Fibroblast of gingiva (primary cell): ENCODE measurements at regions not wholly inside any gene's neighbourhood (a gene's known extent, or its start where the extent isn't known, plus 50 kb on each side); places are given as distances from the start of the nearest gene placed in this dataset.
A peak's percentile ranks its signal among the peaks of the same experiment; 100 is the strongest.
"Not testable (repeated sequence)": the region's sequence is repeated elsewhere in the genome, so short reads cannot be mapped to it uniquely, and the experiment has no call there.

Experiments used
- DNase-seq: peaks from one replicate; pipeline ENCODE4 v3.0.0-alpha.2; 2011; ENCODE audit warnings: low read depth

- DNase-seq, result no peak
Measured at GRCh38 chr2:64879745-64880144, 109.5 kb upstream of the SLC1A4 start.

- DNase-seq, result no peak
Measured at GRCh38 chr2:64880193-64880951, 108.8 kb upstream of the SLC1A4 start.

GRCh38 chr2:64881037-64881492 lies 108.1 kb upstream of the SLC1A4 start:
- no peak for DNase-seq

GRCh38 chr2:64887565-64887964 lies 101.6 kb upstream of the SLC1A4 start:
- no peak for DNase-seq

- DNase-seq, result peak; percentile 26
Measured at GRCh38 chr2:64888591-64889309, 100.4 kb upstream of the SLC1A4 start.

GRCh38 chr2:64889803-64890202 lies 99.4 kb upstream of the SLC1A4 start:
- DNase-seq, result no peak

GRCh38 chr2:64896572-64896971 lies 92.6 kb upstream of the SLC1A4 start:
- not testable (repeated sequence) for DNase-seq

GRCh38 chr2:64899081-64899865 lies 89.9 kb upstream of the SLC1A4 start:
- no peak for DNase-seq

GRCh38 chr2:64899876-64900275 lies 89.3 kb upstream of the SLC1A4 start:
- DNase-seq, result not testable (repeated sequence)

- no peak for DNase-seq
Measured at GRCh38 chr2:64904413-64905329, 84.5 kb upstream of the SLC1A4 start.

- no peak for DNase-seq
Measured at GRCh38 chr2:64905338-64906024, 83.7 kb upstream of the SLC1A4 start.

GRCh38 chr2:64906853-64907536 lies 82.2 kb upstream of the SLC1A4 start:
- no peak for DNase-seq

- DNase-seq, result no peak
Measured at GRCh38 chr2:64908406-64908805, 80.8 kb upstream of the SLC1A4 start.

- no peak for DNase-seq
Measured at GRCh38 chr2:64910523-64910922, 78.7 kb upstream of the SLC1A4 start.

- no peak for DNase-seq
Measured at GRCh38 chr2:64910972-64911433, 78.2 kb upstream of the SLC1A4 start.

GRCh38 chr2:64913357-64913869 lies 75.8 kb upstream of the SLC1A4 start:
- DNase-seq, result no peak

GRCh38 chr2:64914247-64914646 lies 75.0 kb upstream of the SLC1A4 start:
- no peak for DNase-seq

- DNase-seq, result no peak
Measured at GRCh38 chr2:64914735-64915509, 74.3 kb upstream of the SLC1A4 start.

GRCh38 chr2:64915510-64915900 lies 73.7 kb upstream of the SLC1A4 start:
- no peak for DNase-seq
